GM19025 (cell line): ENCODE measurements at regions not wholly inside any gene's neighbourhood (a gene's known extent, or its start where the extent isn't known, plus 50 kb on each side); places are given as distances from the start of the nearest gene placed in this dataset.

Experiments used
- ATAC-seq: cut with Tn5 transposase; IDR thresholded peaks from one replicate; pipeline ENCODE4 v1.9.1; 2021; ENCODE audit warnings: mild to moderate bottlenecking, low read depth, moderate library complexity; ENCODE audit not compliant: unreplicated experiment

GRCh38 chr18:25815659-25816058, 274.8 kb downstream of the SS18 start:
- no peak for ATAC-seq

GRCh38 chr18:25814841-25815458, 275.5 kb downstream of the SS18 start:
- peak; percentile 89 for ATAC-seq

GRCh38 chr18:25813110-25813509, 277.3 kb downstream of the SS18 start:
- ATAC-seq: no peak

GRCh38 chr18:25810736-25811135, 279.7 kb downstream of the SS18 start:
- ATAC-seq: no peak

- ATAC-seq: no peak
These were observed 284.5 kb downstream of the SS18 start for GRCh38 chr18:25805939-25806338.

- no peak for ATAC-seq
These were observed 285.1 kb downstream of the SS18 start for GRCh38 chr18:25805323-25805722.

GRCh38 chr18:25799231-25799630, 291.2 kb downstream of the SS18 start:
- no peak for ATAC-seq

GRCh38 chr18:25798046-25798445, 292.4 kb downstream of the SS18 start:
- no peak for ATAC-seq

GRCh38 chr18:25795213-25795612, 295.2 kb downstream of the SS18 start:
- ATAC-seq: no peak

- ATAC-seq: no peak
These were observed 303.1 kb downstream of the SS18 start for GRCh38 chr18:25787276-25787675.

- no peak for ATAC-seq
These were observed 303.7 kb downstream of the SS18 start for GRCh38 chr18:25786758-25787157.

GRCh38 chr18:25780105-25780504, 310.3 kb downstream of the SS18 start:
- no peak for ATAC-seq

GRCh38 chr18:25771796-25772195, 318.6 kb downstream of the SS18 start:
- ATAC-seq: no peak

GRCh38 chr18:25764777-25765176, 325.6 kb downstream of the SS18 start:
- no peak for ATAC-seq

GRCh38 chr18:25759111-25759510, 331.3 kb downstream of the SS18 start:
- ATAC-seq: no peak

- no peak for ATAC-seq
These were observed 346.7 kb downstream of the SS18 start for GRCh38 chr18:25743646-25744151.

GRCh38 chr18:25739376-25739775, 351.0 kb downstream of the SS18 start:
- ATAC-seq: no peak

- ATAC-seq: no peak
These were observed 352.6 kb downstream of the SS18 start for GRCh38 chr18:25737710-25738311.

- ATAC-seq: no peak
These were observed 353.9 kb downstream of the SS18 start for GRCh38 chr18:25736516-25736915.

- no peak for ATAC-seq
These were observed 355.0 kb downstream of the SS18 start for GRCh38 chr18:25735459-25735858.

- no peak for ATAC-seq
These were observed 356.1 kb downstream of the SS18 start for GRCh38 chr18:25734336-25734735.

GRCh38 chr18:25732862-25733261, 357.6 kb downstream of the SS18 start:
- ATAC-seq: no peak
